Ovary (tissue), 3 donors: ENCODE measurements at regions not wholly inside any gene's neighbourhood (a gene's known extent, or its start where the extent isn't known, plus 50 kb on each side); places are given as distances from the start of the nearest gene placed in this dataset.

Experiments
- CTCF ChIP-seq, 3 donors: fragments of 450-650 bp in 2 of 3; fragments of 200-600 bp in 1 of 3; IDR thresholded peaks; one replicate each; pipeline versions ENCODE4 v1.5.1 to v1.8.0; 2016 to 2022; ENCODE audit warnings: antibody characterized with exemption in 3 of 3, mild to moderate bottlenecking in 1 of 3
- EP300 ChIP-seq: sonication (generic); formaldehyde crosslinking; IDR thresholded peaks from one replicate; pipeline ENCODE4 v1.6.1; 2017; ENCODE audit warnings: antibody characterized with exemption
- POLR2A ChIP-seq: fragments of 450-650 bp; IDR thresholded peaks from one replicate; pipeline ENCODE4 v1.6.1; 2017; ENCODE audit warnings: antibody characterized with exemption, mild to moderate bottlenecking, moderate library complexity
- donor health status: DM: no; HTN: no; CAD: no.

- TF ChIP-seq CTCF (IDR thresholded peaks at IDR 0.05) (no peak), POLR2A (no peak), EP300 (no peak)
Measured at GRCh38 chr4:158997660-158998349, 105.1 kb upstream of the RAPGEF2 start.
